ENCODE measurements at regions not wholly inside any gene's neighbourhood (a gene's known extent, or its start where the extent isn't known, plus 50 kb on each side); places are given as distances from the start of the nearest gene placed in this dataset.
"Not testable (repeated sequence)": the region's sequence is repeated elsewhere in the genome, so short reads cannot be mapped to it uniquely, and the experiment has no call there.

GRCh38 chr21:27555996-27556395 lies 589.1 kb upstream of the ADAMTS5 start:
- in situ Hi-C loops (cut with MboI), result no loop called here
- Histone ChIP-seq H3K9me2 (ENCODE audit: insufficient read depth) (no peaks in the 10 kb centered on the region), H3K27ac (no peak overlapping the region), H3F3A (ENCODE audit: insufficient read depth) (no peaks in the 10 kb centered on the region), H3K4me2 (ENCODE audit: unreplicated experiment) (no peak overlapping the region), H3K36me3 (ENCODE audit: low read depth) (no peaks in the 10 kb centered on the region), H3K27me3 (replicated peaks; ENCODE audit: insufficient read depth) (no peaks in the 10 kb centered on the region), H3K9me3 (ENCODE audit: low read depth) (no peaks in the 10 kb centered on the region), H3K4me3 (no peak overlapping the region), H4K20me1 (ENCODE audit: insufficient read depth) (no peaks in the 10 kb centered on the region), H2AFZ (no peak overlapping the region), H3K79me2 (ENCODE audit: insufficient read depth) (no peaks in the 10 kb centered on the region), H3K9ac (no peak overlapping the region), H3K4me1 (ENCODE audit: insufficient read depth) (no peaks in the 10 kb centered on the region)
- no peak for TF ChIP-seq EZH2 (IDR thresholded peaks at IDR 0.05; ENCODE audit: insufficient read depth, poor library complexity, severe bottlenecking)
- TF ChIP-seq EZH2phosphoT487 (IDR thresholded peaks at IDR 0.05; ENCODE audit: insufficient read depth, low read depth), result no peak
- 72 to 81% methylated on average over 2 of the region's 2 CpGs for WGBS, 2 experiments (ENCODE audit: low coverage in 1 of 2, low lambda C conversion rate in 2 of 2, missing lambda C conversion rate in 2 of 2)
- DNase-seq, result peak; percentile 19

GRCh38 chr21:27550287-27550686 lies 583.4 kb upstream of the ADAMTS5 start:
- DNase-seq, result no peak
- no peak overlapping the region for H2AFZ ChIP-seq
- H3K27ac ChIP-seq, result no peak overlapping the region
- no peak overlapping the region for H3K4me3 ChIP-seq
- no peak overlapping the region for H3K4me2 ChIP-seq (ENCODE audit: unreplicated experiment)
- TF ChIP-seq EZH2 (IDR thresholded peaks at IDR 0.05; ENCODE audit: insufficient read depth, poor library complexity, severe bottlenecking), result no peak
- H3F3A ChIP-seq (ENCODE audit: insufficient read depth), result no peaks in the 10 kb centered on the region
- H3K79me2 ChIP-seq (ENCODE audit: insufficient read depth), result no peaks in the 10 kb centered on the region
- H3K9ac ChIP-seq, result no peak overlapping the region
- no peaks in the 10 kb centered on the region for H3K4me1 ChIP-seq (ENCODE audit: insufficient read depth)
- no peaks in the 10 kb centered on the region for H3K9me2 ChIP-seq (ENCODE audit: insufficient read depth)
- H4K20me1 ChIP-seq (ENCODE audit: insufficient read depth), result no peaks in the 10 kb centered on the region
- in situ Hi-C loops (cut with MboI), result no loop called here
- H3K27me3 ChIP-seq (replicated peaks; ENCODE audit: insufficient read depth), result no peaks in the 10 kb centered on the region
- no peaks in the 10 kb centered on the region for H3K9me3 ChIP-seq (ENCODE audit: low read depth)
- H3K36me3 ChIP-seq (ENCODE audit: low read depth), result no peaks in the 10 kb centered on the region

DNA sequence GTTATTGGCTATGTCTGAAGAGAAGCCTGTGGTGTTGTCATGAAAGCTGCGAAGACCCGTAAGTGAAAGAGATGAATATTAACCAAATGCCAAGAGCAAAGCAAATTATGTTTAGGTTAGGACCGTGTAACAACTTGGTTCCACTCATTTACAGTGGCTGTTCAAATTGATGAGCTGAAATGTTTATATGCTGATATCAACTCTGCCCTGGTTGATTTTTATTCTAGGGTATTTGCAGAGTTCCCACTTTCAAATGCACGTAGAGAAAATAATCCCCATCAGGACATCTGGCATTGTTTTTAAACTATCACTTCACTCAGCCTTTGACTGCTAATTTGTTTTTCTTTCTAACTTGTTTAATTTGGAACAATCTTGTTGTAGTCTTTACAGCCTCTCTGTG lies 581.6 kb upstream of the ADAMTS5 start:
- Histone ChIP-seq H3K9ac (no peak overlapping the region), H3K4me1 (ENCODE audit: insufficient read depth) (no peaks in the 10 kb centered on the region), H3F3A (ENCODE audit: insufficient read depth) (no peaks in the 10 kb centered on the region), H2AFZ (peak overlapping the region; percentile 21; the same call in 1 of the 2 replicates), H3K4me3 (no peak overlapping the region), H3K27me3 (replicated peaks; ENCODE audit: insufficient read depth) (no peaks in the 10 kb centered on the region), H4K20me1 (ENCODE audit: insufficient read depth) (no peaks in the 10 kb centered on the region), H3K4me2 (ENCODE audit: unreplicated experiment) (no peak overlapping the region), H3K9me3 (ENCODE audit: low read depth) (no peaks in the 10 kb centered on the region), H3K79me2 (ENCODE audit: insufficient read depth) (no peaks in the 10 kb centered on the region), H3K9me2 (ENCODE audit: insufficient read depth) (no peaks in the 10 kb centered on the region), H3K36me3 (ENCODE audit: low read depth) (no peaks in the 10 kb centered on the region), H3K27ac (no peak overlapping the region)
- in situ Hi-C loops (cut with MboI), result no loop called here
- TF ChIP-seq EZH2phosphoT487 (IDR thresholded peaks at IDR 0.05; ENCODE audit: insufficient read depth, low read depth), result no peak
- TF ChIP-seq EZH2 (IDR thresholded peaks at IDR 0.05; ENCODE audit: insufficient read depth, poor library complexity, severe bottlenecking), result no peak
- DNase-seq, result no peak
- WGBS, 2 experiments (ENCODE audit: low coverage in 1 of 2, low lambda C conversion rate in 2 of 2, missing lambda C conversion rate in 2 of 2), result 66 to 68% methylated on average over 4 of the region's 4 CpGs

- Histone ChIP-seq H3K4me1 (ENCODE audit: insufficient read depth) (no peaks in the 10 kb centered on the region), H4K20me1 (ENCODE audit: insufficient read depth) (no peaks in the 10 kb centered on the region), H3K4me3 (no peak overlapping the region), H3K9ac (no peak overlapping the region), H2AFZ (no peak overlapping the region), H3K9me2 (ENCODE audit: insufficient read depth) (no peaks in the 10 kb centered on the region), H3K27me3 (replicated peaks; ENCODE audit: insufficient read depth) (no peaks in the 10 kb centered on the region), H3K79me2 (ENCODE audit: insufficient read depth) (no peaks in the 10 kb centered on the region), H3K27ac (no peak overlapping the region), H3K36me3 (ENCODE audit: low read depth) (no peaks in the 10 kb centered on the region), H3F3A (ENCODE audit: insufficient read depth) (no peaks in the 10 kb centered on the region), H3K9me3 (ENCODE audit: low read depth) (no peaks in the 10 kb centered on the region), H3K4me2 (ENCODE audit: unreplicated experiment) (no peak overlapping the region)
- TF ChIP-seq EZH2 (IDR thresholded peaks at IDR 0.05; ENCODE audit: insufficient read depth, poor library complexity, severe bottlenecking), result no peak
- no peak for TF ChIP-seq EZH2phosphoT487 (IDR thresholded peaks at IDR 0.05; ENCODE audit: insufficient read depth, low read depth)
- in situ Hi-C loops (cut with MboI), result no loop called here
- WGBS, 2 experiments (ENCODE audit: low coverage in 1 of 2, low lambda C conversion rate in 2 of 2, missing lambda C conversion rate in 2 of 2), result 87 to 93% methylated on average over 4 of the region's 4 CpGs
- DNase-seq, result no peak
Observed at GRCh38 chr21:27545754-27546349, 579.0 kb upstream of the ADAMTS5 start.

GRCh38 chr21:27542126-27542525 lies 575.2 kb upstream of the ADAMTS5 start:
- H3K4me1 ChIP-seq (ENCODE audit: insufficient read depth); H3K36me3 ChIP-seq (ENCODE audit: low read depth): not testable (repeated sequence)
- 33 to 45% methylated on average over 1 of the region's 1 CpG for WGBS, 2 experiments (ENCODE audit: low coverage in 1 of 2, low lambda C conversion rate in 2 of 2, missing lambda C conversion rate in 2 of 2)

More at GRCh38 chr21:27542126-27542525, 575.2 kb upstream of the ADAMTS5 start:
- H3K9me3 ChIP-seq (ENCODE audit: low read depth); H3K4me2 ChIP-seq (ENCODE audit: unreplicated experiment); H3K27me3 ChIP-seq (replicated peaks; ENCODE audit: insufficient read depth); H3K9me2 ChIP-seq (ENCODE audit: insufficient read depth); H4K20me1 ChIP-seq (ENCODE audit: insufficient read depth); DNase-seq; H2AFZ ChIP-seq; H3K9ac ChIP-seq; H3K79me2 ChIP-seq (ENCODE audit: insufficient read depth); H3K27ac ChIP-seq; in situ Hi-C loops (cut with MboI); H3F3A ChIP-seq (ENCODE audit: insufficient read depth); H3K4me3 ChIP-seq: not testable (repeated sequence)

Data from GM23248 (cell line).